Stimulated activated naive CD8-positive, alpha-beta T cell treated with anti-CD3 and anti-CD28 coated beads, Interleukin-15, Interleukin-2, amounts not matched to agents 100 ng/mL and 50 ng/mL, for 24 hours (primary cell): ENCODE measurements at regions not wholly inside any gene's neighbourhood (a gene's known extent, or its start where the extent isn't known, plus 50 kb on each side); places are given as distances from the start of the nearest gene placed in this dataset.

ENCODE experiments used
- H3K27ac Mint-ChIP-seq: one replicate; pipeline ENCODE4 v1.8.0; 2021; ENCODE audit warnings: mild to moderate bottlenecking, mixed read lengths
- H3K27me3 Mint-ChIP-seq: one replicate; pipeline ENCODE4 v1.8.0; 2021; ENCODE audit warnings: mixed read lengths
- H3K36me3 Mint-ChIP-seq: one replicate; pipeline ENCODE4 v1.8.0; 2021; ENCODE audit warnings: low read depth, mixed read lengths
- H3K4me1 Mint-ChIP-seq: one replicate; pipeline ENCODE4 v1.8.0; 2021; ENCODE audit warnings: low read depth, mixed read lengths
- H3K4me3 Mint-ChIP-seq: one replicate; pipeline ENCODE4 v1.8.0; 2021; ENCODE audit warnings: mild to moderate bottlenecking, mixed read lengths
- H3K9me3 Mint-ChIP-seq: one replicate; pipeline ENCODE4 v1.8.0; 2021; ENCODE audit warnings: mixed read lengths

DNA sequence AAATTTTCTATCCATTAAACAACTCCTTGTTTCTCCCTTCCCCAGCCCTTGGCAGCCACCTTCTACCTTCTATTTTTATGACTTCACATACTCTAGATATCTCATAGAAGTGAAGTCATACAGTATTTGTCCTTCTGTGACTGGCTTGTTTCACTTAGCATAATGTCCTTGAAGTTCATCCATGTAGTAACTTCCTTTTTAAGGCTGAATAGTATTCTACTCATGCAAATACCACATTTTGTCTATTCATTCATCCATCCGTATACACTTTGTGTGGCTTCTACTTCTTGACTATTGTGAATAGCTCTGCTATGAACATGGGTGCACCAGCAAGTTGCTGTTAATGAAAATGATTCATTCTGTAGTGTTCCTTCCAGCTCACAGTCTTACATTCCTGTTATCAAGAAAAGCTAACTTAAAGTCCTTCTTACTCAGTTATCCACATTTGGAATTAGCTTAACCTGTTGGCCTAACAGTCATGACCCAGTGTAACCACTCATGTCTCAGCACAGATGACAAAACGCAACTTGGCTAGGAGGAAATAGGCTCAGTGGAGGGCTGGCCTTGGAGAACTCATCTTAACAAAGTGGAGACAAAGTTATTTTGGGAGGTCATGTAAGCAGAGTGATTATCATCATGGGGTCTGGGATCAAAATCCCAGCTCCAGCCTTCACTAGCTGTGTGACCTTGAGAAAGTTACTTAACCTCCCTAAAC lies 129.7 kb upstream of the MAP3K1 start:
- Mint-ChIP-seq H3K9me3 (no peaks in the 10 kb centered on the region), H3K27ac (no peak overlapping the region), H3K27me3 (no peaks in the 10 kb centered on the region), H3K36me3 (no peaks in the 10 kb centered on the region), H3K4me1 (peaks cover 51% of the 10 kb centered on the region), H3K4me3 (no peak overlapping the region)

- Mint-ChIP-seq H3K27me3 (no peaks in the 10 kb centered on the region), H3K4me3 (no peak overlapping the region), H3K36me3 (no peaks in the 10 kb centered on the region), H3K4me1 (peaks cover 41% of the 10 kb centered on the region), H3K9me3 (no peaks in the 10 kb centered on the region), H3K27ac (no peak overlapping the region)
Observed at GRCh38 chr5:56684159-56684558, 131.2 kb upstream of the MAP3K1 start.

DNA sequence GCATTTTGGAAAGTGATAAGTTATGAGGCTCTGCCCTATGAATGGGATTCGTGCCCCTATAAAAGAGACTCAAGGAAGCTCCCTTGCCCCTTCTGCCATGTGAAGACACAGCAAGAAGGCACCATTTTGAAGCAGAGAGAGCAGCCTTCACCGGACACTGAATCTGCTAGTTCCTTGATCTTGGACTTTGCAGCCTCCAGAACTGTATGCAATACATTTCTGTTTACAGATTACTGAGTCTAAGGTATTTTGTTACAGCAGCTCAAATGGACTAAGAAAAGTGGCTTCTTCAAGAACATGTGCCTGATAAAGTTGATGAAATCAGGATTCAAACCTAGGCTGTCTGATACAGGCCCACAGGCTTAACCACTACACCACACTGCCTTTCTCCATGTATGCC lies 131.6 kb upstream of the MAP3K1 start:
- H3K36me3 Mint-ChIP-seq: no peaks in the 10 kb centered on the region
- H3K4me3 Mint-ChIP-seq: no peak overlapping the region
- H3K9me3 Mint-ChIP-seq: no peaks in the 10 kb centered on the region
- no peak overlapping the region for H3K27ac Mint-ChIP-seq
- H3K27me3 Mint-ChIP-seq: no peaks in the 10 kb centered on the region
- peaks cover 41% of the 10 kb centered on the region for H3K4me1 Mint-ChIP-seq

DNA sequence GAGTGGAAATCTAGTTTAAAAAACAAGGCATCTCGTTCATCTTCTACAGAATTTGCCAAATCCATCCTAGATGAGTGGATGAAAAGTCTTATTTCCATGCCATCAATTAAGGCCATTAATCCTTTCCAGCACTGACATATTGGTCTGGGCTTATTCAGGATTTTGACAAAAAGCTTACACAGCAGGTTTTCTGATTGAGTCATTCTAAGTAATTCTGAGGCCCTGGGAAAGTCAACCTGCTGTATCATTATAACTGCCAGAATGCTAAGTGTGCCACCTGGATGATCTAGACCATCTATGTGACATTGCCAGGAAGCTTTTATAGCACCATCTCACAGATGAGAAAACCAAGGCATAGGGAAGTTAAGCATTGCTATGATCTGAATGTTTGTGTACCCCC lies 132.1 kb upstream of the MAP3K1 start:
- no peak overlapping the region for H3K27ac Mint-ChIP-seq
- no peaks in the 10 kb centered on the region for H3K27me3 Mint-ChIP-seq
- no peak overlapping the region for H3K4me3 Mint-ChIP-seq
- H3K9me3 Mint-ChIP-seq: no peaks in the 10 kb centered on the region
- peaks cover 36% of the 10 kb centered on the region for H3K4me1 Mint-ChIP-seq
- no peaks in the 10 kb centered on the region for H3K36me3 Mint-ChIP-seq

DNA sequence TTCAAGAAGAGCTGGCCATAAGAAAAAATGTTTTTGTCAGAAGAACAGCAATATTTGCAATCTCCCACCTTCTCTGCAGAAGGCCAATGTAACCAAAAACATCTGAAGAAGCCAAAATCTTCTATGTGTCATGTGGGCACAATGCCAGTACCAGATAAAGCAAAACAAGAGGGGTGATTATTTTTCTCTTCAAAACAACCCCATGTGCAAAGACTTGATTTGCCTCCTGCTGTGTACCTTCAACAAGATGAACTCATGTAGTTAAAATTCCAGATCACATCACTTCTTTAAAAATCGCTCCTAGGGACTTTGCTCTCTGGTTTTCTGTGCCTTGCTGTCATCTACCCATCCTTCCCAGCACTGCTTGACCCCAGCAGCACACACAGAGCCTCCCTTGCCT lies 134.0 kb upstream of the MAP3K1 start:
- H3K4me3 Mint-ChIP-seq: no peak overlapping the region
- H3K9me3 Mint-ChIP-seq: no peaks in the 10 kb centered on the region
- peaks cover 26% of the 10 kb centered on the region for H3K4me1 Mint-ChIP-seq
- no peaks in the 10 kb centered on the region for H3K27me3 Mint-ChIP-seq
- no peaks in the 10 kb centered on the region for H3K36me3 Mint-ChIP-seq
- no peak overlapping the region for H3K27ac Mint-ChIP-seq

- Mint-ChIP-seq H3K4me1 (peaks cover 22% of the 10 kb centered on the region), H3K27ac (no peak overlapping the region), H3K27me3 (no peaks in the 10 kb centered on the region), H3K36me3 (no peaks in the 10 kb centered on the region), H3K9me3 (no peaks in the 10 kb centered on the region), H3K4me3 (no peak overlapping the region)
Observed at GRCh38 chr5:56680731-56681130, 134.6 kb upstream of the MAP3K1 start.

DNA sequence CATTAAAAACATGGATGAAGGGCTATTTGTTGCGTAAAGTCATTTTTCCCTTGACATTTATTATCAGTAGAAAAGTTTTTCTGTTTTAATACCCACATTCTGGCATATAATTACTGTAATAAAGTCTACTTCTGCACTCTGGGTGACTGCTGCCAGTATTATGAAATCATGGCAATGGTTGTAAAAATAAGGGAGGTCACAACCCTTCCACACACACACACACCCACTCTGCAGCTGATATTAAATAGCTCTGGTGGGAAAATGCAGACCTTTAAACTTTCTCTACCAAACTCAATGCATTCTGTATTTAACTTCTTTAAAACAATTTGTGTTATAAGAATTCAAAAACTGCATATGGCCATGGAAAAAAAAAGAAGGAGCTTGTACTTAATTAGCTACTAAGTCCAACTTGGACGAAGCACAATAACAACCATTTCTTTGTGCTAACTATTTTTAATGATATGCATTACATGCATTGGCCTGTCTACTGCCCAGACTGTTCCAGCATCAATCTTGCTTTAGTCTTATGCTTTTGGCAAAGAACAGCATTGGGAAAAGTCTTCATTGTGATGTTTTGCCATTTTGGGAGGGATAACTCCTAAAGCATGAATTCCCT lies 137.6 kb upstream of the MAP3K1 start:
- H3K36me3 Mint-ChIP-seq: no peaks in the 10 kb centered on the region
- no peak overlapping the region for H3K27ac Mint-ChIP-seq
- H3K4me1 Mint-ChIP-seq: peaks cover 22% of the 10 kb centered on the region
- peaks cover 4% of the 10 kb centered on the region for H3K9me3 Mint-ChIP-seq
- H3K27me3 Mint-ChIP-seq: no peaks in the 10 kb centered on the region
- no peak overlapping the region for H3K4me3 Mint-ChIP-seq

- Mint-ChIP-seq H3K27me3 (no peaks in the 10 kb centered on the region), H3K4me1 (peaks cover 18% of the 10 kb centered on the region), H3K4me3 (no peak overlapping the region), H3K9me3 (peaks cover 4% of the 10 kb centered on the region), H3K27ac (no peak overlapping the region), H3K36me3 (no peaks in the 10 kb centered on the region)
Observed at GRCh38 chr5:56676091-56676768, 139.1 kb upstream of the MAP3K1 start.

DNA sequence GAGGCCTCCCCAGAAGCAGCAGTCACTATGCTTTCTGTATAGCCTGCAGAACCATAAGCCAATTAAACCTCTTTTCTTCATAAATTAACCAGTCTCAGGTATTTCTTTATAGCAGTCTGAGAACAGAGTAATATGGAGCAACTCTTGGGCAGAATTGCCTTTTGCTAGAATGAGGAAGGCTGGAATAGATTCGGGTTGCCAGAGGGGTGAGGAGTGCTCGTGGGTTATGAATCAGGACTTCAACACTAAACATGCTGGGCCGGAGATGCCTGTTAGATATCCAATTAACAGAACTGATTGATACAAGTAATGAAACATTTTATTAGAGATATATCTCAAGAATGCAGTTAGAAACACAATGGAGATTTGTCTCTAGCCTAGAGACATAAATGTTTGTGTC lies 140.9 kb upstream of the MAP3K1 start:
- Mint-ChIP-seq H3K36me3 (no peaks in the 10 kb centered on the region), H3K9me3 (peaks cover 4% of the 10 kb centered on the region), H3K4me1 (peaks cover 31% of the 10 kb centered on the region), H3K27ac (no peak overlapping the region), H3K27me3 (no peaks in the 10 kb centered on the region), H3K4me3 (no peak overlapping the region)

- Mint-ChIP-seq H3K27ac (no peak overlapping the region), H3K27me3 (no peaks in the 10 kb centered on the region), H3K4me3 (no peak overlapping the region), H3K36me3 (no peaks in the 10 kb centered on the region), H3K9me3 (peaks cover 4% of the 10 kb centered on the region), H3K4me1 (peaks cover 31% of the 10 kb centered on the region)
Observed at GRCh38 chr5:56673171-56673570, 142.2 kb upstream of the MAP3K1 start.

DNA sequence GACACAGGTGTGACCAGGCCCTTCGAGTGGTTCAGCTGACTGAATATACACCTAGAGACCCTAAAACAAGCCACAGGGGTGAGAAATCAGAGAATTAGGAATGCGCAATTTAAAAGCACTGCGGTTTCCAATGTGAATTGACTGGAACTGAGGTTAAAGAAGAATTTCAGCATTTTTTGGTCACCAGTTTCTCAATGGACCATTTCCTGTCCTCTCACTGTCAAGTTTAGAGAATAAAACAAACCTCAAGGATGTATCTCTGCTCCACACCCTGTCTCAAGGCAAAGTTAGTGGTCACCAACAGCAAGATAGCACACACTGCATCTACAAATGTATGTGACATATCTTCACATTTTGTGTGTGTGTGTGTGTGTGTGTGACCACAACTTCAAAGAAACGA lies 143.8 kb upstream of the MAP3K1 start:
- Mint-ChIP-seq H3K4me1 (peaks cover 35% of the 10 kb centered on the region), H3K27me3 (no peaks in the 10 kb centered on the region), H3K36me3 (no peaks in the 10 kb centered on the region), H3K9me3 (peaks cover 4% of the 10 kb centered on the region), H3K27ac (no peak overlapping the region), H3K4me3 (no peak overlapping the region)

GRCh38 chr5:56670916-56671315 lies 144.4 kb upstream of the MAP3K1 start:
- Mint-ChIP-seq H3K27me3 (no peaks in the 10 kb centered on the region), H3K36me3 (no peaks in the 10 kb centered on the region), H3K27ac (no peak overlapping the region), H3K4me3 (no peak overlapping the region), H3K9me3 (peaks cover 4% of the 10 kb centered on the region), H3K4me1 (peaks cover 35% of the 10 kb centered on the region)

GRCh38 chr5:56669534-56670483 lies 145.5 kb upstream of the MAP3K1 start:
- Mint-ChIP-seq H3K27ac (peak overlapping the region; percentile 41), H3K27me3 (no peaks in the 10 kb centered on the region), H3K4me3 (no peak overlapping the region), H3K4me1 (peaks cover 41% of the 10 kb centered on the region), H3K9me3 (peaks cover 3% of the 10 kb centered on the region), H3K36me3 (no peaks in the 10 kb centered on the region)

DNA sequence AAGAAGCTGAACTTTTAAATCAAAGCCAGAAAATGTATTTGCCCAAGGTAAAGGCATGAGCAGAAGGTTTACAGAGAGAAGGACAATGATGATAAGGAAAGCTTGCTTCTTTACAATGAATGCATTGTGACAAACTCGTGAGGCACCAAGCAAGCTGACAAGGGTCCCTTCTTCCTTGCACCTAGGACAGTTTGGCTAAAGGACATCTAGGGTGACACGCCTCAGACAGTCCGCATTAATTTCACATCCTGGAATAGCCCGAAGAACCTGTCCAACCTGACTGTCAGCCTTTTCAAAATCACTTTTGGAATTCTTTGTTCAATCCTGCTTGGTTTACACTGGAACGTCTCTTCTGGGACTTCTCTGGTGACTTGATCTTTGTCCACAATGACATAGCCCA lies 146.4 kb upstream of the MAP3K1 start:
- H3K27me3 Mint-ChIP-seq: no peaks in the 10 kb centered on the region
- no peaks in the 10 kb centered on the region for H3K9me3 Mint-ChIP-seq
- no peak overlapping the region for H3K27ac Mint-ChIP-seq
- peaks cover 41% of the 10 kb centered on the region for H3K4me1 Mint-ChIP-seq
- no peaks in the 10 kb centered on the region for H3K36me3 Mint-ChIP-seq
- no peak overlapping the region for H3K4me3 Mint-ChIP-seq

GRCh38 chr5:56667692-56668091 lies 147.7 kb upstream of the MAP3K1 start:
- peaks cover 32% of the 10 kb centered on the region for H3K4me1 Mint-ChIP-seq
- H3K27me3 Mint-ChIP-seq: no peaks in the 10 kb centered on the region
- H3K9me3 Mint-ChIP-seq: no peaks in the 10 kb centered on the region
- no peaks in the 10 kb centered on the region for H3K36me3 Mint-ChIP-seq
- H3K4me3 Mint-ChIP-seq: no peak overlapping the region
- H3K27ac Mint-ChIP-seq: no peak overlapping the region
